ENCODE measurements at regions not wholly inside any gene's neighbourhood (a gene's known extent, or its start where the extent isn't known, plus 50 kb on each side); places are given as distances from the start of the nearest gene placed in this dataset.
A peak's percentile ranks its signal among the peaks of the same experiment; 100 is the strongest.

GRCh38 chr18:2442726-2443275 lies 128.5 kb downstream of the METTL4 start (continued):
- TF ChIP-seq, protein P1, sequence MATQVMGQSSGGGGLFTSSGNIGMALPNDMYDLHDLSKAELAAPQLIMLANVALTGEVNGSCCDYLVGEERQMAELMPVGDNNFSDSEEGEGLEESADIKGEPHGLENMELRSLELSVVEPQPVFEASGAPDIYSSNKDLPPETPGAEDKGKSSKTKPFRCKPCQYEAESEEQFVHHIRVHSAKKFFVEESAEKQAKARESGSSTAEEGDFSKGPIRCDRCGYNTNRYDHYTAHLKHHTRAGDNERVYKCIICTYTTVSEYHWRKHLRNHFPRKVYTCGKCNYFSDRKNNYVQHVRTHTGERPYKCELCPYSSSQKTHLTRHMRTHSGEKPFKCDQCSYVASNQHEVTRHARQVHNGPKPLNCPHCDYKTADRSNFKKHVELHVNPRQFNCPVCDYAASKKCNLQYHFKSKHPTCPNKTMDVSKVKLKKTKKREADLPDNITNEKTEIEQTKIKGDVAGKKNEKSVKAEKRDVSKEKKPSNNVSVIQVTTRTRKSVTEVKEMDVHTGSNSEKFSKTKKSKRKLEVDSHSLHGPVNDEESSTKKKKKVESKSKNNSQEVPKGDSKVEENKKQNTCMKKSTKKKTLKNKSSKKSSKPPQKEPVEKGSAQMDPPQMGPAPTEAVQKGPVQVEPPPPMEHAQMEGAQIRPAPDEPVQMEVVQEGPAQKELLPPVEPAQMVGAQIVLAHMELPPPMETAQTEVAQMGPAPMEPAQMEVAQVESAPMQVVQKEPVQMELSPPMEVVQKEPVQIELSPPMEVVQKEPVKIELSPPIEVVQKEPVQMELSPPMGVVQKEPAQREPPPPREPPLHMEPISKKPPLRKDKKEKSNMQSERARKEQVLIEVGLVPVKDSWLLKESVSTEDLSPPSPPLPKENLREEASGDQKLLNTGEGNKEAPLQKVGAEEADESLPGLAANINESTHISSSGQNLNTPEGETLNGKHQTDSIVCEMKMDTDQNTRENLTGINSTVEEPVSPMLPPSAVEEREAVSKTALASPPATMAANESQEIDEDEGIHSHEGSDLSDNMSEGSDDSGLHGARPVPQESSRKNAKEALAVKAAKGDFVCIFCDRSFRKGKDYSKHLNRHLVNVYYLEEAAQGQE (IDR thresholded peaks at IDR 0.05; ENCODE audit: low read depth, low read length), result no peak
- TF ChIP-seq, protein P2, sequence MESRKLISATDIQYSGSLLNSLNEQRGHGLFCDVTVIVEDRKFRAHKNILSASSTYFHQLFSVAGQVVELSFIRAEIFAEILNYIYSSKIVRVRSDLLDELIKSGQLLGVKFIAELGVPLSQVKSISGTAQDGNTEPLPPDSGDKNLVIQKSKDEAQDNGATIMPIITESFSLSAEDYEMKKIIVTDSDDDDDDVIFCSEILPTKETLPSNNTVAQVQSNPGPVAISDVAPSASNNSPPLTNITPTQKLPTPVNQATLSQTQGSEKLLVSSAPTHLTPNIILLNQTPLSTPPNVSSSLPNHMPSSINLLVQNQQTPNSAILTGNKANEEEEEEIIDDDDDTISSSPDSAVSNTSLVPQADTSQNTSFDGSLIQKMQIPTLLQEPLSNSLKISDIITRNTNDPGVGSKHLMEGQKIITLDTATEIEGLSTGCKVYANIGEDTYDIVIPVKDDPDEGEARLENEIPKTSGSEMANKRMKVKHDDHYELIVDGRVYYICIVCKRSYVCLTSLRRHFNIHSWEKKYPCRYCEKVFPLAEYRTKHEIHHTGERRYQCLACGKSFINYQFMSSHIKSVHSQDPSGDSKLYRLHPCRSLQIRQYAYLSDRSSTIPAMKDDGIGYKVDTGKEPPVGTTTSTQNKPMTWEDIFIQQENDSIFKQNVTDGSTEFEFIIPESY (IDR thresholded peaks at IDR 0.05; ENCODE audit: borderline replicate concordance, low read depth), result no peak
- TF ChIP-seq, protein P3, sequence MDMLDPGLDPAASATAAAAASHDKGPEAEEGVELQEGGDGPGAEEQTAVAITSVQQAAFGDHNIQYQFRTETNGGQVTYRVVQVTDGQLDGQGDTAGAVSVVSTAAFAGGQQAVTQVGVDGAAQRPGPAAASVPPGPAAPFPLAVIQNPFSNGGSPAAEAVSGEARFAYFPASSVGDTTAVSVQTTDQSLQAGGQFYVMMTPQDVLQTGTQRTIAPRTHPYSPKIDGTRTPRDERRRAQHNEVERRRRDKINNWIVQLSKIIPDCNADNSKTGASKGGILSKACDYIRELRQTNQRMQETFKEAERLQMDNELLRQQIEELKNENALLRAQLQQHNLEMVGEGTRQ (IDR thresholded peaks at IDR 0.05; ENCODE audit: borderline replicate concordance, low read depth, low read length), result no peak
- peak; percentile 44; the same call in 1 of the 2 replicates for TF ChIP-seq FOSL2 (IDR thresholded peaks at IDR 0.05; ENCODE audit: borderline replicate concordance, low read depth)
- TF ChIP-seq NFIC (IDR thresholded peaks at IDR 0.05; ENCODE audit: borderline replicate concordance), result no peak; the same call in 1 of the 2 replicates
- peak; percentile 22; the same call in 1 of the 2 replicates for TF ChIP-seq TCF12 (IDR thresholded peaks at IDR 0.05)
- TF ChIP-seq, protein P4, sequence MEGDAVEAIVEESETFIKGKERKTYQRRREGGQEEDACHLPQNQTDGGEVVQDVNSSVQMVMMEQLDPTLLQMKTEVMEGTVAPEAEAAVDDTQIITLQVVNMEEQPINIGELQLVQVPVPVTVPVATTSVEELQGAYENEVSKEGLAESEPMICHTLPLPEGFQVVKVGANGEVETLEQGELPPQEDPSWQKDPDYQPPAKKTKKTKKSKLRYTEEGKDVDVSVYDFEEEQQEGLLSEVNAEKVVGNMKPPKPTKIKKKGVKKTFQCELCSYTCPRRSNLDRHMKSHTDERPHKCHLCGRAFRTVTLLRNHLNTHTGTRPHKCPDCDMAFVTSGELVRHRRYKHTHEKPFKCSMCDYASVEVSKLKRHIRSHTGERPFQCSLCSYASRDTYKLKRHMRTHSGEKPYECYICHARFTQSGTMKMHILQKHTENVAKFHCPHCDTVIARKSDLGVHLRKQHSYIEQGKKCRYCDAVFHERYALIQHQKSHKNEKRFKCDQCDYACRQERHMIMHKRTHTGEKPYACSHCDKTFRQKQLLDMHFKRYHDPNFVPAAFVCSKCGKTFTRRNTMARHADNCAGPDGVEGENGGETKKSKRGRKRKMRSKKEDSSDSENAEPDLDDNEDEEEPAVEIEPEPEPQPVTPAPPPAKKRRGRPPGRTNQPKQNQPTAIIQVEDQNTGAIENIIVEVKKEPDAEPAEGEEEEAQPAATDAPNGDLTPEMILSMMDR (IDR thresholded peaks at IDR 0.05), result no peak
- TF ChIP-seq PBX3 (IDR thresholded peaks at IDR 0.05), result no peak
- no peak for TF ChIP-seq RFX5 (IDR thresholded peaks at IDR 0.05; ENCODE audit: low read length)
- no peak for TF ChIP-seq YY1 (IDR thresholded peaks at IDR 0.05; ENCODE audit: low read depth)
- TF ChIP-seq, protein P5, sequence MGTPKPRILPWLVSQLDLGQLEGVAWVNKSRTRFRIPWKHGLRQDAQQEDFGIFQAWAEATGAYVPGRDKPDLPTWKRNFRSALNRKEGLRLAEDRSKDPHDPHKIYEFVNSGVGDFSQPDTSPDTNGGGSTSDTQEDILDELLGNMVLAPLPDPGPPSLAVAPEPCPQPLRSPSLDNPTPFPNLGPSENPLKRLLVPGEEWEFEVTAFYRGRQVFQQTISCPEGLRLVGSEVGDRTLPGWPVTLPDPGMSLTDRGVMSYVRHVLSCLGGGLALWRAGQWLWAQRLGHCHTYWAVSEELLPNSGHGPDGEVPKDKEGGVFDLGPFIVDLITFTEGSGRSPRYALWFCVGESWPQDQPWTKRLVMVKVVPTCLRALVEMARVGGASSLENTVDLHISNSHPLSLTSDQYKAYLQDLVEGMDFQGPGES (IDR thresholded peaks at IDR 0.05; ENCODE audit: low read depth, low read length), result no peak
- peak; percentile 39; the same call in 1 of the 2 replicates for TF ChIP-seq JUND (IDR thresholded peaks at IDR 0.05)
- no peak for TF ChIP-seq GABPA (IDR thresholded peaks at IDR 0.05; ENCODE audit: low read depth)

Measured in SK-N-SH (cell line).